Coronary artery (tissue), 2 donors: ENCODE measurements at regions not wholly inside any gene's neighbourhood (a gene's known extent, or its start where the extent isn't known, plus 50 kb on each side); places are given as distances from the start of the nearest gene placed in this dataset.

Experiments
- DNase-seq: peaks from one replicate; pipeline ENCODE4 v3.0.0-alpha.2; 2017; ENCODE audit warnings: low spot score
- H3K27ac ChIP-seq, 2 donors: fragments of 200-600 bp; sonication (generic); one replicate each; pipeline ENCODE4 v1.5.1; 2016 to 2019
- H3K4me3 ChIP-seq: fragments of 200-600 bp; sonication (generic); 2 replicates; pipeline ENCODE4 v1.5.1; 2016; ENCODE audit warnings: mild to moderate bottlenecking, moderate library complexity
- CTCF ChIP-seq: fragments of 200-600 bp; sonication (generic); IDR thresholded peaks from one replicate; pipeline ENCODE4 v1.5.1; 2019; ENCODE audit warnings: antibody characterized with exemption

GRCh38 chr16:13503960-13504635 is 415.9 kb upstream of the ERCC4 start:
- H3K4me3 ChIP-seq, result no peak overlapping the region
- no peak for TF ChIP-seq CTCF
- no peak for DNase-seq
- H3K27ac ChIP-seq, result no peak overlapping the region

- no peak for TF ChIP-seq CTCF
- DNase-seq, result no peak
Measured at GRCh38 chr16:13507530-13507929, 412.4 kb upstream of the ERCC4 start.

GRCh38 chr16:13510425-13511151 is 409.4 kb upstream of the ERCC4 start:
- TF ChIP-seq CTCF, result no peak
- no peak for DNase-seq
- no peak overlapping the region for H3K4me3 ChIP-seq
- no peak overlapping the region for H3K27ac ChIP-seq

More at GRCh38 chr16:13507530-13507929, 412.4 kb upstream of the ERCC4 start:
- Histone ChIP-seq H3K27ac (no peak overlapping the region), H3K4me3 (no peak overlapping the region)

- no peak for DNase-seq
- TF ChIP-seq CTCF, result no peak
- Histone ChIP-seq H3K4me3 (no peak overlapping the region), H3K27ac (no peak overlapping the region)
Measured at GRCh38 chr16:13517841-13518240, 402.1 kb upstream of the ERCC4 start.

- Histone ChIP-seq H3K27ac (no peak overlapping the region), H3K4me3 (no peak overlapping the region)
- TF ChIP-seq CTCF, result no peak
- DNase-seq, result no peak
Measured at GRCh38 chr16:13519871-13520270, 400.1 kb upstream of the ERCC4 start.

GRCh38 chr16:13521356-13521755 is 398.6 kb upstream of the ERCC4 start:
- no peak for DNase-seq
- H3K27ac ChIP-seq, result no peak overlapping the region
- no peak overlapping the region for H3K4me3 ChIP-seq
- TF ChIP-seq CTCF, result no peak

GRCh38 chr16:13527332-13527731 is 392.6 kb upstream of the ERCC4 start:
- no peak overlapping the region for H3K27ac ChIP-seq
- no peak for DNase-seq
- no peak for TF ChIP-seq CTCF
- no peak overlapping the region for H3K4me3 ChIP-seq
